Pons (tissue), 1 donor: ENCODE measurements at regions not wholly inside any gene's neighbourhood (a gene's known extent, or its start where the extent isn't known, plus 50 kb on each side); places are given as distances from the start of the nearest gene placed in this dataset.

ENCODE experiments used
- DNase-seq: peaks from one replicate; pipeline ENCODE4 v3.0.0-alpha.2; 2016; ENCODE audit warnings: low spot score

DNA sequence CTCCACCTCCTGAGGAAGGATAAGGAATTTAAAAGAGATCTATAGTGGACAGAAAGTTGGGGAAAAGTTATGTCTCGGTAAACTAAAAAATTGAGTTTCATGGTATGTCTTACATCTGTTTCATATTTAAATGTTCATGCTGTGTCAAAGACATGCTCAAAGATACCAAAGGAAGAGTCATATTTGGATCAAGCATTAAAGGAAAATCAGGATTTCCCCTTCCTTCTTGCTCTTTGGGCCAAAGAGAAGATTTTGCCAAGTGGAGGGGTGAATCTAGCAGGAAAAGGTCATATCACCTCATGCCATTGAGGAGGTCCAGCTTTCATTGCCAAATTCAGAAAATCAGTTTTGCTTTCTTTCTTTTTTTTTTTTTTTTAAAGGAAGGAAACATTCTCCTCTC lies 192.4 kb downstream of the OGFRL1 start:
- DNase-seq: no peak

DNA sequence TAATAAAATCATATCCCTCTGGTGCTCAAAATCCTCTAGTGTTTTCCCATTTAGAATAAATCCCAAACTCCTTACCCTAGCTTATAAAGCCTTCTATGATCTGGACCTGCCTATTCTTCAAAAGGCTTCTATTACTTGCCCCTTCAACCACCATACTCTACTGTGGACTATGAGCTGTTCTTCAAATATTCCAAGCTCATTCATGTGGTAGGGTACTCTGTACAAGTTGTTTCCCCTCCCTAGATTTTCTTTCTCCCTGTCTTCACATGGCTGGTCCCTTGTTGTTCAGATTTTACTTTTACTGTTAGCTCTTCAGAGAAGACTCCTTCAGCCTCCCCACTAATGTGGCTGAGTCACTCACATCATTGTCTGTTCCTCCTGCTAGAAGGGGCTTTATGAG lies 193.2 kb downstream of the OGFRL1 start:
- no peak for DNase-seq

DNA sequence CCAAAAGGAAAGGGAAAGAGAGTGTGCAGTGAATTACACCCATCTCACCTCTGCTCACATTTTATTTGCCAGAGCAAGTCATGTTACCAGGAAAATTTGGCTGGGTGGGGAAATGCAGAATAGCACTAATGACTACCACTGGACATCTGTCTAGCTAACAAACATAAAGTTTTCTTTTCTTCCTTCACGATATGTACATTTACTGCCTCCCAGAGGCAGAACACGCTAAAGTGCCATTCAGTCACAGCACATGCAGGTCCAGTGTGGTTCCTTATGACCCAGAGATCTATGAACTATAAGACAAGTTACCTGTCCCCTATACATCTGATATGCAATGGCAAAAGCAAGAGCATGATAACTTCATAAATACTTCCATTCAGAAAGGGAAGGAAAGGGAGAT lies 194.1 kb downstream of the OGFRL1 start:
- no peak for DNase-seq

DNA sequence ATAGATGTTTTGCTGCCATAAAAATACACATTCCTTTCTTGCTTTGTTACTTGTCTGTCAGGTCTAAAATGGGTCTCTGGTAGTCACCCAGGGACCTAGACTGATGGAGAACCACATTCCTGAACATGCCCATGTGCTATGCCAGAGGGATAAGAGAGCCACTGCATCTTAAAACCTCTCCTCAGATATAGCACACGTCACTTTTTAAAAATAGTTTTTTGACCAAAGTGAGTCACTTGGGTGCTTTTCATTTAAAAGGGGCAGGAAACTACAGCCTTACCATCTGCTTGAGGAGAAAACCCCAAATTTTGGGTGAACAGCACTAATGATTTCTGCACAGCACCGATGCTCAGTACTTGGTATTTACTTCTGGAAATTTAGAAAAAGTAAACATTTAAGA lies 197.8 kb downstream of the OGFRL1 start:
- no peak for DNase-seq

- no peak for DNase-seq
Measured at GRCh38 chr6:71488186-71488585, 199.6 kb downstream of the OGFRL1 start.

DNA sequence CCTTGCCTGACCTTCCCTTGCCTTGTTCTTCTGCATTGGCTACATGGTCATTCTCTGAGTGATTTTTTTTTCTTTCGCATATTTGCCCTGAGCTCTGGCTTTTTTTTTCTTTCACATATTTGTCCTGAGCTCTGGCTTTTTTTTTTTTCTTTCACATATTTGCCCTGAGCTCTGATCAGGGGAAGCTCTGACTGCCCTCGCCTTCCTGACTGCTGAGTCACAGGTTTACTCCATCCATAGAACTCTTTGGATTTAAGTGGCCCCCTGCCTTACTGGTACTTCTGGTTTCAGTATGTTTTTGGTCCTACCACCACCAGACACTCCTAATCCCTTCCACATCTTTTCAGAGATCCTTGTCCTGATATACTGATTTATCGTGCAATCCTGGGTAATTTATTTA lies 201.1 kb downstream of the OGFRL1 start:
- DNase-seq: no peak

- DNase-seq: no peak
Measured at GRCh38 chr6:71490876-71491275, 202.3 kb downstream of the OGFRL1 start.

DNA sequence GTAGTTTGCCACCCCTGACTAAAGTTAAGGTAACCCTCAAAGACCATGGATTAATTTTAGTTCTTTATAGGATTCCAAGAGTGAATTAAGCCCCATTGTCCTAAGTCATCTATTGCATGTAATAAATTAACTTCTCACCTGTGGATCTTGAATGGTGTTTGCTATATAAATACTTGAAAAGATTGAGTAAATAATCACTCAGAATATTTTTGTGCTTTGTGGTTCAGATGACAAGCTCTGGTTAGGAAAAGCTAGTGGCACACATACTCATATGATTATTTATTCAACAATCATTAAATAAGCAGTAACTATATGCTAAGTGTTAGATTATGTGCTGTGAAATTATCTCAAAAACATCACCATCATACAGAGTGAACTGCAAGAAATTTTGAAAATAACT lies 203.2 kb downstream of the OGFRL1 start:
- no peak for DNase-seq

DNA sequence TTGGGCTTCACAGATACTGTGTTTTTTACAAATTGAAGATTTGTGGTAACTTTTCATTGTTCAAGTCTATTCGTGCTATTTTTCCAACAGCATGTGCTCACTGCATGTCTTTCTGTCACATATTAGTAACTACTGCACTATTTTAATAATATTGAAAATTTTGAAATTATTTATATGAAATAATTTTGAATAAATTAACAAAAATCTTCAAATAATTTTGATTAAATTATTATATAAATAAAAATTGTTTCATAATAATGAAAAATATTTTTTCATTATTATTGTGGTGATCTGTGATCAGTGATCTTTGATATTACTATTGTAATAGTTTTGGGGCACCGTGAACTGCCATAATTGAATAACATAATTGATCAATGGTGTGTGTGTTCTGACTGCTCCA lies 204.1 kb downstream of the OGFRL1 start:
- no peak for DNase-seq

- no peak for DNase-seq
Measured at GRCh38 chr6:71496018-71496721, 207.6 kb downstream of the OGFRL1 start.

DNA sequence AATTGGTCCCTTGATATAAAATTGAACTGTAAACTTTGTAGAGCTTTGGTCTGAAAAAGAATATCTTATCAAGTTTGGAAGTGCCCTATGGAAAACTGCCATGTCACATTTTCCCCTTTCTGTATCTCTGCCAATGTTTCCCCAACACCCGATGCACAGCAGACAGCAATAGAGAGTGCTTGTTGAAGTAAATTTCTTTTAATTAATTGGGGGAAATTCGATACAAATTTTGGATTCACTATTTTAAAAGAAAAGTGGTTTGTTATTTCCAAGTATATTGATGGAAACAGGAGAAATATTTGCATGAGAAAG lies 208.1 kb downstream of the OGFRL1 start:
- no peak for DNase-seq

DNA sequence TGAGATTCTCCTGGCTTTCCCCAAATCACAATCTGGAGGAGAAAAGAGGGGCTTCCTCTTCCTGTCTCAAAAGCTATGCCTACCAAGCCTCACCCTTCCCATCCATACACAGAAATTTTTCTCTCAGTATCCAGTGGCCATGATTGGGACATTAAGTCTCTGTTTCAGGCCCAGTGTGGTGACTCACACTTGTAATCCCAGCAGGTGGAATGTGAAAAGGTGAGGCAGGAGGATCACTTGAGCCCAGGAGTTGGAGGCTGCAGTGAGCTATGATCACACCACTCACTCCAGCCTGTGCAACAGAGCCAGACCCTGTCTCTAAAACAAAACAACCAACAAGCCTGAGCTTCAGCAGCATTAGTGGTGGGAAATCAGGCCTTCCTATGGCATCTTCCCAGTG lies 210.0 kb downstream of the OGFRL1 start:
- DNase-seq: no peak

DNA sequence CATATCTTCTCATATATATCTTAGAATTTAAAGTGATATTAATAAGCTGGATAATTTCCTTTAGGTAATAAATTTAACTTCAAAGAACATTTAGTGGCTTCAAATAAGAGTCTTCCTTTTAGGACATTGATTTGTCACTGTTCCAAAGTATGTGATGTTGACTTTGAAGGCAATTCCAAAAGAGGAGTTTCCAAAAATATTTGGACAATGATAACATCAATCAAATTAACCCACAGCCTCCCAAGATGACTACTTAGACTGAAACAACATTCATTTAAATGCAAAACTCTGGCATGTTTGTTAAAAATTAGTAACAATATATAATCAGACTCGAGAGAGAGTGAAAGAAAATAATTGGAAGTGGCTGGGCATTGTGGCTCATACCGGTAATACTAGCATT lies 211.1 kb downstream of the OGFRL1 start:
- no peak for DNase-seq

GRCh38 chr6:71502168-71502567 lies 213.6 kb downstream of the OGFRL1 start:
- DNase-seq: no peak

DNA sequence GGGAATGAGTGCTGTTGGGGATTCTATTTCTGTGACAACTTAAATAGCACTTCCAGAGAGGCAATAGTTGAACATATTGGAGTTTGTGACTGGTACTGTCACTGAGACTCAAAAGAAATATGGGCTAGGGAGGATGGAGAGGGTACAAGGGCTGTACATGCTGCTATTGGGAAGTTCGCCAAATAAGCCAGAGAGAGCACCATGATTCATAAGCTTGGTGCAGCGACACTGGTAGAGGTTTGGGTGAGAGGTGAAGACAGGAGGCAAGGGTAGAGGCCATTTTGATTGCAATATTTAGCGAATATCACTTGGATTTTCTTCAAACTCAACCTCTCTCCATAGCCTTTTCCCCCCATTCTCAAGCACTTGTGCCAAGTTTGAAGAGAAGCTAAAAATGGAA lies 214.3 kb downstream of the OGFRL1 start:
- DNase-seq: no peak

- DNase-seq: no peak
Measured at GRCh38 chr6:71507183-71507582, 218.6 kb downstream of the OGFRL1 start.

DNA sequence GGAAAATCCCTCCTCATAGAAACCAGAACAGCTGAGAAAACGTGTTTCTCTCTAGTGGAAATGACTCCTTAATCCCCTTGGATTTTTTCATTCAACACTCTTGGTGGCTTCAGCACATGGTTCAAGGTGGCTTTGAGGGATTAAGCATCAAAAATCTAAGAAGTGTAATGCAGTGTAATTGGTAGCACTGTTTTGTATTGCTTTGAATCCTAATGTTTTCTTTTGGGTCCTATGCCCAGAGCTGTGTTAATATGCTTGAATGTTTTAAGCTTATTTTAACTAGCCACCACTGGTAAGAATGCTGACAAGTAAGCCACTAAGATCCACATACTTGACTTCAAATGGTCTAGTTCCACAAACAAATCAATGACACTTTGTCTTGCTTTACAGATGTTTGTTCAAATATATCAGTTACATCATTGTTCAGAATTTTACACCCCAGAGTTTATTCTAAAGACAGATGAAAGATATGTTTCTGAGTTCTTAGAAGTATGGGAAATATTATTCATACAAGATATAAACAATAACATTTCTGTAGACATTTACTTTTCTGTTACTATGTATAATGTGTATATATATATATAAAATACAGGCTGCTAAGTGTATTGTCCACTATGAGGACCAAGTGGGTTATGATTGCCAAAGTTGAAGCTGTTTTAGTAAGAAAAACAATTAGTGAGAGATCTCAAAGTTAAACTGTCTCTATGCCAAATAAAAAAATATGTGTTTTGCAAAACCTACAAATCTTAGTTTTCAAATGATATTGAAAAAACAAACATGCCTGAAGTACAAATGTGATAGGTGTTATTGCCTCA lies 220.8 kb downstream of the OGFRL1 start:
- DNase-seq: no peak

- peak; percentile 75 for DNase-seq
Measured at GRCh38 chr6:71510057-71510713, 221.6 kb downstream of the OGFRL1 start.

- DNase-seq: no peak
Measured at GRCh38 chr6:71510856-71511255, 222.2 kb downstream of the OGFRL1 start.

DNA sequence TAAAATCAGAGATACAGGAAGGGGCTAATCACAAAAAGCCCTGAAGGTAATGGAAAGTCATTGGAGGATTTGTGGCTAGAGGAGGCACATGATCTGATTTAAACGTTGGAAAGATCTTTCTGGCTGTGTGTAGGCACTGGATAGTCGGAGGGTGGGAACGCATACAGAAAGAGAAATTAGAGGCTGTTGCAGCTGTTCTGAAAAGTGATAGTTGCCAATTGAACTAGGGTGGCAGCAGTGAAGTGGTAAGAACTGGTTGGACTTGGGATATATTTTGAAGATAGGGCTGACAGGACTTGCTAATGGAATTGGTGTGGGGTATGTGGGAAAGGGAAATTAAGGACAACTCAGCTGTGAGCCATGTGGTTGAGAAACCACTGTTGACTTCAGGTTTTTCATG lies 223.6 kb downstream of the OGFRL1 start:
- DNase-seq: no peak

GRCh38 chr6:71513036-71513435 lies 224.4 kb downstream of the OGFRL1 start:
- DNase-seq: no peak

DNA sequence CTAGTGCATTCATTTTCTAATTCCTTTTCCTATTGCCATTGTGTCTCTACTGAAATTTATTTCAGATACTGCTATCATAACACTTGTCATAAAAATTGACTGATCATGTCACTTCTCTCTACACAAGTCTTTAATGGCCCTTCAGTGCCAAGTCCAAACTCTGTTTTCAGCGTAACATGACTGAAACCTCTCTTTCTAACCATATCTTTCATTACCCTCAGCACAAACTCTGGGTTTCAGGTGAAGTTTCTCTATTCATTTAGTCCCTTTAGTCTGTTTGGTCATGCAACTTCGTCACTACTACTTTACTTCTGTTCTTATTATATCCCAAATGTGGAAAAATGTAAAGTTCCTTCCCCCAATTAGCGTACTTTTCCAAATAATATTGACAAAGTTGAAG lies 234.9 kb downstream of the OGFRL1 start:
- DNase-seq: no peak

DNA sequence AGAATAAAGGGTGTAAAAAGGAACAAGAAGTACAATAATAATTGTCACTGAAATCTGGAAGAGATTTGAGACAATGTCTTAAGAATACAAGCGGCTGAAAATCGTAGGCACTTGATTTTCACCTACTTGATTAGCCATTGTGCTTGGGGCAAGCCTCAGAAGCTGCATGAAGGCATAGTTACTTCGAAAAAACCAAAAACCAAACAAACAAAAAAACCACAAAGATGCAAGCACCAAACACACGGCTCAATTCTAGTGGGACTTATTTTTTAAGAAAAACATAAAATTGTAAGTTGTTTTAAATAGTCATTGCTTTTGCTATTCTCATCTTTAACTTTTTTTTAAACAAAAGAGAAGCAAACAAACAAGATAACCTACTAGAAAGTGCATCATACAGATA lies 235.6 kb downstream of the OGFRL1 start:
- DNase-seq: no peak
